Left colon (tissue), 2 donors: ENCODE measurements at regions not wholly inside any gene's neighbourhood (a gene's known extent, or its start where the extent isn't known, plus 50 kb on each side); places are given as distances from the start of the nearest gene placed in this dataset.
"Not testable (repeated sequence)": the region's sequence is repeated elsewhere in the genome, so short reads cannot be mapped to it uniquely, and the experiment has no call there.

Source experiments
- ATAC-seq: fragments of 200-7000 bp; cut with Tn5 transposase; one replicate; pipeline ENCODE4 v1.9.1; 2020; ENCODE audit warnings: mild to moderate bottlenecking, moderate library complexity
- DNase-seq, 2 donors: peaks; one replicate each; pipeline ENCODE4 v3.0.0-alpha.2; 2020
- intact Hi-C, 2 donors: fragments of 100-400 bp; cut with DNase I in 1 of 2; cut with micrococcal nuclease in 1 of 2; formaldehyde crosslinking; loops; one replicate each; pipeline versions ENCODE4 v1.11.2 to v1.14.0; 2022; cut with DNase I, micrococcal nuclease
- donor health status: DM: no; HTN: no; CAD: no.
- donor health status: DM: yes; HTN: yes; CAD: no.

- DNase-seq (no peak), ATAC-seq (no peak)
- intact Hi-C loops, result no loop called here
These were observed 187.0 kb downstream of the UBE3A start for GRCh38 chr15:25251700-25252390.

- intact Hi-C loops, DNase-seq, ATAC-seq: not testable (repeated sequence)
These were observed 185.5 kb downstream of the UBE3A start for GRCh38 chr15:25253048-25253973.

GRCh38 chr15:25268166-25268565, 170.7 kb downstream of the UBE3A start:
- DNase-seq (no peak), ATAC-seq (no peak)
- intact Hi-C loops, result no loop called here
